Tibial artery (tissue), 4 donors: ENCODE measurements at regions not wholly inside any gene's neighbourhood (a gene's known extent, or its start where the extent isn't known, plus 50 kb on each side); places are given as distances from the start of the nearest gene placed in this dataset.

Experiments
- DNase-seq, 2 donors: peaks; one replicate each; pipeline ENCODE4 v3.0.0-alpha.2; 2019
- H3K27ac ChIP-seq, 2 donors: fragments of 200-600 bp; sonication (generic) in 1 of 2; 1 replicate in 1 of 2; 2 replicates in 1 of 2; pipeline ENCODE4 v1.5.1; 2018 to 2019; ENCODE audit warnings: mild to moderate bottlenecking in 1 of 2
- H3K27me3 ChIP-seq, 2 donors: fragments of 200-600 bp; sonication (generic) in 1 of 2; one replicate each; pipeline versions ENCODE4 v1.5.1 to v1.6.0; 2016 to 2019
- H3K36me3 ChIP-seq, 3 donors: fragments of 200-600 bp; sonication (generic) in 2 of 3; one replicate each; pipeline ENCODE4 v1.5.1; 2016 to 2019; ENCODE audit warnings: mild to moderate bottlenecking in 2 of 3
- H3K4me1 ChIP-seq, 4 donors: fragments of 200-600 bp; sonication (generic) in 2 of 4; 1 replicate in 3 of 4; 2 replicates in 1 of 4; pipeline ENCODE4 v1.5.1; 2016 to 2019
- H3K4me3 ChIP-seq, 2 donors: fragments of 200-600 bp; sonication (generic) in 1 of 2; 1 replicate in 1 of 2; 2 replicates in 1 of 2; pipeline ENCODE4 v1.5.1; 2018 to 2019; ENCODE audit warnings: mild to moderate bottlenecking in 2 of 2
- H3K9me3 ChIP-seq, 3 donors: fragments of 200-600 bp; sonication (generic) in 1 of 3; one replicate each; pipeline ENCODE4 v1.5.1; 2016 to 2019
- CTCF ChIP-seq, 2 experiments: fragments of 200-600 bp in 1 of 2; fragments of 450-650 bp in 1 of 2; IDR thresholded peaks; one replicate each; pipeline ENCODE4 v1.5.1; 2017 to 2019; ENCODE audit warnings: antibody characterized with exemption in 2 of 2, mild to moderate bottlenecking in 1 of 2, moderate library complexity in 1 of 2
- intact Hi-C: fragments of 100-400 bp; cut with DNase I; formaldehyde crosslinking; loops from one replicate; pipeline ENCODE4 v1.15.0; 2023; ENCODE audit warnings: low total_unique reads

GRCh38 chr4:86449746-86450588, 90.1 kb upstream of the MAPK10 start:
- Histone ChIP-seq H3K27ac (no peak overlapping the region), H3K4me3 (no peak overlapping the region), H3K9me3 (no peaks in the 10 kb centered on the region), H3K27me3 (no peaks in the 10 kb centered on the region), H3K36me3 (no peaks in the 10 kb centered on the region), H3K4me1 (no peaks in the 10 kb centered on the region)
- TF ChIP-seq CTCF (IDR thresholded peaks at IDR 0.05), result no peak
- no peak for DNase-seq
- intact Hi-C loops, result no loop called here

- H3K4me3 ChIP-seq, result no peak overlapping the region
- H3K27me3 ChIP-seq, result no peaks in the 10 kb centered on the region
- no peak for TF ChIP-seq CTCF (IDR thresholded peaks at IDR 0.05)
- no peaks in the 10 kb centered on the region for H3K9me3 ChIP-seq
- H3K36me3 ChIP-seq, result no peaks in the 10 kb centered on the region
- DNase-seq, result no peak
- H3K27ac ChIP-seq, result no peak overlapping the region
- intact Hi-C loops, result no loop called here
- H3K4me1 ChIP-seq, result no peaks in the 10 kb centered on the region
Observed at GRCh38 chr4:86450861-86451260, 91.0 kb upstream of the MAPK10 start.

- intact Hi-C loops, result no loop called here
- H3K4me3 ChIP-seq, result peak overlapping the region; percentile 37 to 38
- no peak for TF ChIP-seq CTCF (IDR thresholded peaks at IDR 0.05)
- H3K27ac ChIP-seq, result no peak overlapping the region
- H3K27me3 ChIP-seq, result no peaks in the 10 kb centered on the region
- no peaks in the 10 kb centered on the region for H3K9me3 ChIP-seq
- no peaks in the 10 kb centered on the region for H3K4me1 ChIP-seq
- no peaks in the 10 kb centered on the region for H3K36me3 ChIP-seq
- DNase-seq, result no peak
Observed at GRCh38 chr4:86451560-86452330, 91.9 kb upstream of the MAPK10 start.

- Histone ChIP-seq H3K27ac (peak overlapping the region in 1 of 2 donors; percentile 5), H3K4me3 (peak overlapping the region; percentile 37 to 38)
- no peak for DNase-seq
Observed at GRCh38 chr4:86452422-86452891, 92.6 kb upstream of the MAPK10 start.

More at GRCh38 chr4:86452422-86452891, 92.6 kb upstream of the MAPK10 start:
- H3K9me3 ChIP-seq, result no peaks in the 10 kb centered on the region
- no peaks in the 10 kb centered on the region for H3K4me1 ChIP-seq
- no peaks in the 10 kb centered on the region for H3K27me3 ChIP-seq
- TF ChIP-seq CTCF (IDR thresholded peaks at IDR 0.05), result no peak
- H3K36me3 ChIP-seq, result no peaks in the 10 kb centered on the region
- intact Hi-C loops, result no loop called here
